Naive B cell (primary cell): ENCODE measurements at regions not wholly inside any gene's neighbourhood (a gene's known extent, or its start where the extent isn't known, plus 50 kb on each side); places are given as distances from the start of the nearest gene placed in this dataset.

Experiments used
- ATAC-seq, 2 donors: fragments of 150-1000 bp; cut with Tn5 transposase; 2 replicates each; pipeline ENCODE4 v1.10.0; 2021; ENCODE audit warnings: low read depth in 2 of 2, mild to moderate bottlenecking in 2 of 2, moderate library complexity in 2 of 2
- DNase-seq: peaks from one replicate; pipeline ENCODE4 v3.0.0; 2022
- H3K27ac Mint-ChIP-seq, 6 donors: one replicate each; pipeline ENCODE4 v1.8.0; 2020 to 2022; ENCODE audit warnings: mild to moderate bottlenecking in 6 of 6, mixed read lengths in 6 of 6, moderate library complexity in 5 of 6, inconsistent platforms in 2 of 6
- H3K27me3 Mint-ChIP-seq, 3 donors: one replicate each; pipeline ENCODE4 v1.8.0; 2021 to 2022; ENCODE audit warnings: mixed read lengths in 3 of 3, mild to moderate bottlenecking in 1 of 3
- H3K36me3 Mint-ChIP-seq, 2 donors: one replicate each; pipeline ENCODE4 v1.8.0; 2020 to 2022; ENCODE audit warnings: mixed read lengths in 2 of 2, inconsistent platforms in 1 of 2, mild to moderate bottlenecking in 1 of 2
- H3K4me1 Mint-ChIP-seq, 3 donors: one replicate each; pipeline ENCODE4 v1.8.0; 2020 to 2022; ENCODE audit warnings: mixed read lengths in 3 of 3, inconsistent platforms in 1 of 3, mild to moderate bottlenecking in 1 of 3, moderate library complexity in 1 of 3
- H3K4me3 Mint-ChIP-seq, 8 donors: one replicate each; pipeline ENCODE4 v1.8.0; 2020 to 2022; ENCODE audit warnings: mild to moderate bottlenecking in 8 of 8, mixed read lengths in 8 of 8, moderate library complexity in 8 of 8, inconsistent platforms in 2 of 8
- H3K9me3 Mint-ChIP-seq, 7 donors: one replicate each; pipeline ENCODE4 v1.8.0; 2020 to 2022; ENCODE audit warnings: mixed read lengths in 7 of 7, mild to moderate bottlenecking in 5 of 7, inconsistent platforms in 2 of 7, moderate library complexity in 1 of 7

- Mint-ChIP-seq H3K9me3 (peaks cover 0 to 7% (median 0%) of the 10 kb centered on the region in 7 donors), H3K4me3 (no peak overlapping the region), H3K4me1 (peaks cover 55 to 67% (median 65%) of the 10 kb centered on the region in 3 donors), H3K27ac (peak overlapping the region in 2 of 6 donors; percentile 41 to 84), H3K36me3 (peaks cover 0 to 7% of the 10 kb centered on the region in 2 donors), H3K27me3 (peaks cover 0 to 5% (median 0%) of the 10 kb centered on the region in 3 donors)
- DNase-seq (no peak), ATAC-seq (no peak)
Observed at GRCh38 chr3:72159487-72159886, 374.5 kb upstream of the PROK2 start.

- peak; percentile 36 for ATAC-seq
- peaks cover 48 to 60% (median 58%) of the 10 kb centered on the region in 3 donors for H3K4me1 Mint-ChIP-seq
- H3K27ac Mint-ChIP-seq = peak overlapping the region in 5 of 6 donors; percentile 10 to 93 (median 23)
- peak overlapping the region in 4 of 8 donors; percentile 11 to 56 (median 41) for H3K4me3 Mint-ChIP-seq
- DNase-seq = no peak
- H3K36me3 Mint-ChIP-seq = peaks cover 0 to 7% of the 10 kb centered on the region in 2 donors
- H3K9me3 Mint-ChIP-seq = peaks cover 0 to 12% (median under 1%) of the 10 kb centered on the region in 7 donors
- H3K27me3 Mint-ChIP-seq = peaks cover 0 to 5% (median 0%) of the 10 kb centered on the region in 3 donors
Observed at GRCh38 chr3:72158639-72159326, 373.8 kb upstream of the PROK2 start.

- Mint-ChIP-seq H3K27ac (peak overlapping the region in 5 of 6 donors; percentile 23 to 93 (median 76)), H3K4me3 (peak overlapping the region in 5 of 8 donors; percentile 5 to 49 (median 44)), H3K9me3 (peaks cover 0 to 14% (median 3%) of the 10 kb centered on the region in 7 donors), H3K27me3 (peaks cover 0 to 5% (median 0%) of the 10 kb centered on the region in 3 donors), H3K4me1 (peaks cover 41 to 53% (median 50%) of the 10 kb centered on the region in 3 donors), H3K36me3 (peaks cover 0 to 7% of the 10 kb centered on the region in 2 donors)
- DNase-seq (peak; percentile 54), ATAC-seq (peak; percentile 79 to 84)
Observed at GRCh38 chr3:72157748-72158638, 373.0 kb upstream of the PROK2 start.

- Mint-ChIP-seq H3K36me3 (peaks cover 0 to 7% of the 10 kb centered on the region in 2 donors), H3K9me3 (peaks cover 0 to 11% (median 3%) of the 10 kb centered on the region in 7 donors), H3K27me3 (peaks cover 0 to 5% (median 1%) of the 10 kb centered on the region in 3 donors), H3K27ac (peak overlapping the region in 2 of 6 donors; percentile 7 to 16), H3K4me1 (peaks cover 27 to 39% (median 34%) of the 10 kb centered on the region in 3 donors), H3K4me3 (no peak overlapping the region)
- ATAC-seq (no peak), DNase-seq (no peak)
Observed at GRCh38 chr3:72155391-72156064, 370.6 kb upstream of the PROK2 start.

- peaks cover 0 to 7% of the 10 kb centered on the region in 2 donors for H3K36me3 Mint-ChIP-seq
- no peak for ATAC-seq
- H3K27ac Mint-ChIP-seq = peak overlapping the region in 1 of 6 donors; percentile 43
- no peak for DNase-seq
- peaks cover 0 to 5% (median 4%) of the 10 kb centered on the region in 3 donors for H3K27me3 Mint-ChIP-seq
- no peak overlapping the region for H3K4me3 Mint-ChIP-seq
- peaks cover 0 to 11% (median 3%) of the 10 kb centered on the region in 7 donors for H3K9me3 Mint-ChIP-seq
- peaks cover 23 to 39% (median 30%) of the 10 kb centered on the region in 3 donors for H3K4me1 Mint-ChIP-seq
Observed at GRCh38 chr3:72154391-72155335, 369.7 kb upstream of the PROK2 start.

- H3K9me3 Mint-ChIP-seq = peaks cover 0 to 11% (median 3%) of the 10 kb centered on the region in 7 donors
- peaks cover 0 to 7% of the 10 kb centered on the region in 2 donors for H3K36me3 Mint-ChIP-seq
- H3K27ac Mint-ChIP-seq = peak overlapping the region in 1 of 6 donors; percentile 17
- peaks cover 15 to 31% (median 25%) of the 10 kb centered on the region in 3 donors for H3K4me1 Mint-ChIP-seq
- DNase-seq (no peak), ATAC-seq (no peak)
- peaks cover 0 to 7% (median 5%) of the 10 kb centered on the region in 3 donors for H3K27me3 Mint-ChIP-seq
- H3K4me3 Mint-ChIP-seq = no peak overlapping the region
Observed at GRCh38 chr3:72153477-72154314, 368.7 kb upstream of the PROK2 start.

GRCh38 chr3:72152551-72153476 is 367.9 kb upstream of the PROK2 start:
- Mint-ChIP-seq H3K4me3 (no peak overlapping the region), H3K27ac (no peak overlapping the region), H3K4me1 (peaks cover 15 to 31% (median 25%) of the 10 kb centered on the region in 3 donors), H3K36me3 (peaks cover 0 to 7% of the 10 kb centered on the region in 2 donors), H3K27me3 (peaks cover 0 to 11% (median 7%) of the 10 kb centered on the region in 3 donors), H3K9me3 (peaks cover 0 to 16% (median 3%) of the 10 kb centered on the region in 7 donors)
- DNase-seq = no peak
- ATAC-seq = no peak

GRCh38 chr3:72151465-72152238 is 366.7 kb upstream of the PROK2 start:
- Mint-ChIP-seq H3K9me3 (peaks cover 0 to 16% (median 3%) of the 10 kb centered on the region in 7 donors), H3K4me3 (no peak overlapping the region), H3K4me1 (peaks cover 17 to 27% (median 18%) of the 10 kb centered on the region in 3 donors), H3K36me3 (peaks cover 0 to 7% of the 10 kb centered on the region in 2 donors), H3K27me3 (peaks cover 0 to 10% (median 7%) of the 10 kb centered on the region in 3 donors), H3K27ac (no peak overlapping the region)
- DNase-seq = no peak
- ATAC-seq = no peak

GRCh38 chr3:72150634-72151412 is 365.9 kb upstream of the PROK2 start:
- H3K9me3 Mint-ChIP-seq = peaks cover 0 to 16% (median 3%) of the 10 kb centered on the region in 7 donors
- ATAC-seq (no peak), DNase-seq (no peak)
- H3K36me3 Mint-ChIP-seq = peaks cover 0 to 7% of the 10 kb centered on the region in 2 donors
- H3K4me3 Mint-ChIP-seq = no peak overlapping the region
- peaks cover 0 to 7% (median 6%) of the 10 kb centered on the region in 3 donors for H3K27me3 Mint-ChIP-seq
- peak overlapping the region in 2 of 6 donors; percentile 27 to 73 for H3K27ac Mint-ChIP-seq
- peaks cover 19 to 22% (median 20%) of the 10 kb centered on the region in 3 donors for H3K4me1 Mint-ChIP-seq
